ENCODE measurements at regions not wholly inside any gene's neighbourhood (a gene's known extent, or its start where the extent isn't known, plus 50 kb on each side); places are given as distances from the start of the nearest gene placed in this dataset.

DNA sequence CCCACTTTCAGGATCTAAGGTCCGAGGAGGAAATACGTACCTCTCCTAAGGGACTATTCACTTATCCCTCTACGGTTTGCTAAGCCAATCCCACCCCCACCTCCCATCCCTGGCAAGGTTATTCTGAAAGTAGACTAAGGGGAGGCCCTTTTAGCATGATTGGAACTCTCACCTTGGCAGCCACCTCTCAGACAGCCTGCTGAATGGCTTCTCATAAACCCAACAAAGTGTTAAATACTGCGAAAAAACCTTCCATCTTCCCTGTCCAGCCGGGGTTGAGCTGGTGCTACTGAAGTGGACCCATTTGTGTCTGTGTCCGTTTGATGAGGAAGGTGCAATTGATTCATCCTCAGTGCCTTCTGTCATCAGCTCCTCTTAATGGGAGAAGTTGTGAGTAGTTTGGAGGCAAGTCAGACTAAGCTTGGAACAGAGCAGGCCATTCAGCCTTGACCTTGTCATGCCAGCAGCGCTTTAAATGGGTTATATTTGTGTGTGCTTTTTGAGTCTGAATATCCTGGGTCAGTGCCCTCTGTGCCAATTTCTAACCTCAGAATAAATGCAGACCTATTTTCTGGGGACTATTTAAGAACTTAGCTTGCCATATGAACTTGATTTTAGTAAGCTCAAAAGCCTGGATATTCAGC, 476.3 kb upstream of the ZNF608 start:
- TF ChIP-seq, protein P1, sequence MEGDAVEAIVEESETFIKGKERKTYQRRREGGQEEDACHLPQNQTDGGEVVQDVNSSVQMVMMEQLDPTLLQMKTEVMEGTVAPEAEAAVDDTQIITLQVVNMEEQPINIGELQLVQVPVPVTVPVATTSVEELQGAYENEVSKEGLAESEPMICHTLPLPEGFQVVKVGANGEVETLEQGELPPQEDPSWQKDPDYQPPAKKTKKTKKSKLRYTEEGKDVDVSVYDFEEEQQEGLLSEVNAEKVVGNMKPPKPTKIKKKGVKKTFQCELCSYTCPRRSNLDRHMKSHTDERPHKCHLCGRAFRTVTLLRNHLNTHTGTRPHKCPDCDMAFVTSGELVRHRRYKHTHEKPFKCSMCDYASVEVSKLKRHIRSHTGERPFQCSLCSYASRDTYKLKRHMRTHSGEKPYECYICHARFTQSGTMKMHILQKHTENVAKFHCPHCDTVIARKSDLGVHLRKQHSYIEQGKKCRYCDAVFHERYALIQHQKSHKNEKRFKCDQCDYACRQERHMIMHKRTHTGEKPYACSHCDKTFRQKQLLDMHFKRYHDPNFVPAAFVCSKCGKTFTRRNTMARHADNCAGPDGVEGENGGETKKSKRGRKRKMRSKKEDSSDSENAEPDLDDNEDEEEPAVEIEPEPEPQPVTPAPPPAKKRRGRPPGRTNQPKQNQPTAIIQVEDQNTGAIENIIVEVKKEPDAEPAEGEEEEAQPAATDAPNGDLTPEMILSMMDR (IDR thresholded peaks at IDR 0.05) = no peak
- TF ChIP-seq POLR2A (IDR thresholded peaks at IDR 0.05) = no peak
- TF ChIP-seq POLR2AphosphoS5 (IDR thresholded peaks at IDR 0.05) = no peak
